GM21723 (cell line): ENCODE measurements at regions not wholly inside any gene's neighbourhood (a gene's known extent, or its start where the extent isn't known, plus 50 kb on each side); places are given as distances from the start of the nearest gene placed in this dataset.

Source experiments
- ATAC-seq: cut with Tn5 transposase; IDR thresholded peaks from one replicate; pipeline ENCODE4 v1.9.1; 2021; ENCODE audit warnings: mild to moderate bottlenecking, moderate library complexity; ENCODE audit not compliant: unreplicated experiment

GRCh38 chr16:50469744-50470321 is 78.4 kb upstream of the NKD1 start:
- no peak for ATAC-seq

GRCh38 chr16:50469121-50469743 is 79.0 kb upstream of the NKD1 start:
- ATAC-seq: no peak

GRCh38 chr16:50468749-50469078 is 79.5 kb upstream of the NKD1 start:
- ATAC-seq: no peak

GRCh38 chr16:50467943-50468748 is 80.0 kb upstream of the NKD1 start:
- no peak for ATAC-seq

- no peak for ATAC-seq
These were observed 80.6 kb upstream of the NKD1 start for GRCh38 chr16:50467559-50467942.

DNA sequence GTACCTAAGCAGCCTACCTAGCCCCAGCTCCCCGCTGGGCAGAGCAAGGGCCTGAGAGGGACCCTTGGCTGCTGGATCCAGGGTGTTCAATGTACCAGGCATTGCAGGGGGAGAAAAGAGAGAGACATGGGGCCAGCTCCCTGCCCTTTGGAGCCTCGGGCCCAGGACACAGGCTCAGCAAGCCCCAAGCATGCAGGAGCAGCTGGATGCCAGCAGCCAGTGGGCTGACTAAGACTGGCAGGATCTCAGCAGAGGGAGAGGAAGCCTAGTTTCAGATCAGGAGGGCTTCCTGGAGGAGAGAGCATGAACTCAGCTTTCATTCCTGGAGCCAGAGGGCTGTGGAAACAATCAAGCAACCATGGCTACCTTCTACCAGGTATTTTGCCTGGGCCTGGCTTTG is 82.0 kb upstream of the NKD1 start:
- no peak for ATAC-seq

DNA sequence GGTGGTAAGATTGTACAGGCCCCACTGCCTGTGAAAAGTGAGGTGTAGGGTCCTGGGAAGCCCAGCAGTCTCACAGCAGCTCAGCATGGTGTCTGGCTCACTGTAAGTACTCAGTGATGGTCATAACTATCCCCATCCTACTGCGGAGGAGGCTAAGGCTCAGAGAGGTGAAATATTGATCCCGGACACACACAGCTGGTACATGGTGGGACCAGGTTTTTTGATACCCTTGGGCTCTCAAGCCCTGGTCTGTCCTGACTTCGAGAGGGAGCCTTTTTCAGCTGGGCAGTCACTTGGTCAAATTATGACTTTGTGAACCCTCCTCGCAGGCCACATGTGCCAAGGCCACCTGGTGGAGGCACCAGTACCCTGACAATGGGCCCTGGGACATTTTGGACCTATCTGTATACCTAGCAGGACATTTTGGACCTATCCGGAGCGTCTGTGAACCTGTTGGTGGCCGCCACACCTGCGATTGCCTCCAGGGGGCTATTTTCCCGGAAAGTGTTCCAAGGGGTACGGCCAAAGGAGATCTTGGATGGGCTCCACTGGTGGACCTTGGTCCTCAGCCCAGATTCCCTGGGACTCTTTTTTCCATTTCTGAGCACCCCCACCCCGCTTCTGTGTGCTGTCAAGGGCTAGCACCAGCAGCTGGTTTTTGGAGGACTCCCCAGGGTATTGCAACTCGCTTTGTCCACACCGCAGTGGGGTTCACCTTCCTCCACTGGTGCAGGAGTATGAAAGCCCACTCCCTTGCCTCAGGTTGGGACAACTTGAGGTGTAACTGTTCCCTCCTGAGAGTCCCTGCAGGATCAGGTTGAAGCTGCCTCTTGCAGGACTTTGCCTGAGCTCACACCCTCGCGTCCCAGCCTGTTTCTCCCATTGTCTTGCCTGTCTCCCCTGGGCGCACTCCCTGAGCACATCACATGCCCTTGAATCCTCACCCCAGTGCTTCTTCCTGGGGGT is 83.6 kb upstream of the NKD1 start:
- ATAC-seq: no peak

DNA sequence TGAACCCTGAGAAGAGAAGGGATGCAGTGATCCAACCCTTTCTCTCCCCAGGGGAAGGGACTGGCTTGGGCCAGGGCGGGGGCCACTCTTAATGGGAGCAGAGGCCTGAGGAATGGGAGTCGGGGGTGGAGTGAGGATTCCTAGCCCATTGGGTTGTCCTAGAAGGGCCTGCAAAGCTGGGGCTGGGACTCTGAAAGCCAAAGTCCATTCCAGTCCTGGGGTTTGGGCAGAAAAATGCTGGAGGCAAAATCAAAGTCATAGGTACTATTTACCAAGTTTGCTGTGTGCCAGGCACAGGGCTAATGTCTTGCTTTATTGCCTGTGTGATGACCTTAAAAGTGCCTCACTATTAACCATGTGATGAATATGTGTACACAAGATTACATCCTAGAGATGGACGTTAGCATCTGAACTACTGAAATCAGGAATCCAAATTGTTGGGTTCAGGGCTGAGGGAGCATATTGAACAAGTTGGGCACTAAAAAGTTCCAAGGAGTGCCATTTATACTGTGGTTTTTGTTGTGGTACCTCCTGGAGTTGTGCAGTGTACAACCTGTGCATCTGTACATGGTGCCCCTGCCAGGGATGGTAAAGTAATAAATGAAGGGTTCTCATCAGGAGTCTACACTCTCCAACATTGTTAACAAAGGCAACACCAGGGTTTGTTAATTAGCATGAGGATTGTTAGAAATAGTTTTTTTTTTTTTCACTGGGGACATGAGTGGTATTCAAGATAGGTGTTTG is 84.4 kb upstream of the NKD1 start:
- ATAC-seq: no peak

DNA sequence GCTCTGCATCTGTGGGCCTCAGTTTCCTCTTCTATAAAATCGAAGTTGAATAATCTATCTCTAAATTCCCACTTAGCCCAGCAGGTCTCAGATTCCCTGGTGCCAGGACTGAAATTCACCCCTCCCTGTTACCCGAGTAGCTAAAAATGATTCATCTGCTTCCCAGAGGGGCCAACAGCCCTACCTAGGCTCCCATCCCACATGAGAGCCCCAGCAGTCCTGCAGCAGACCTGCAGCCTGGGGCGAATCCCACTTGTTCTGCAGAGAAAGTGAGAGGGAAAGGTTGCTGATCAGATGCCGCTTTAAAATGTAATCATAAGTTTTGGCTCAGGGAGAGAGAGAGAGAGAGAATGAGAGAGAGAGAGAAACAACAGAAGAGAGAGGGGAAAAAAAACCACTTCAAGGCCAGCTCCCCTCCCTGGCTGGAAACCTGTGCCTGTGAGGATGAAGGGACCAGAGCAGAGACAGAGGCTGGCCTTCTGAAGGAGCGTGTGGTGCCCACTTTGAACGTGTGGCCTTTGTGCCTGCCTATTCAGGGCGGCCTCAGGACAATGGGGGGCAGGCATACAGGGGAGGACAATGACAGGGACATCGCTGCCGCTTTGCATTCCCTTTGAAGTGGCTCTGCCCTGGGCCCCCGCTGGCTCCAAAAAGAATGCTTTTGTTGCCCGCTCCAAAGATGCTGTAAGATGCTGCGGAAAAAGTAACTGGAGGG is 85.2 kb upstream of the NKD1 start:
- ATAC-seq: no peak

DNA sequence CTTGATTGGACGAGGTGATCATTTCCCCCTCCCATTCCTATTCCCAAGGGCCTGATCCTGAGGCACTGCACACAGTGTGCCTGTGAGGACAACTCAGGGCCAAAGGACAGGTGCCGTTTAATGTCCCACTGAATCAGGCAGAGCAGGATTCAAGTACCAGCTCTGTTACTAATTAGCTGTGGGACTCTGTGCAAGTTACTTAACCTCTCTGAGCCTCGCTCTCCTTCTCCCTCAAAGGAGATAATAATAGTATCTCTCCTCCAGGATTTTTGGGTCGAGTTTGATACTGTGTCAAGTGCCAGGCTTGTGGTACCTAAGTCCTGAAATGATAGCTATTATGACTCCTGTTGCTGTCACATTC is 86.8 kb upstream of the NKD1 start:
- no peak for ATAC-seq

- ATAC-seq: no peak
These were observed 87.4 kb upstream of the NKD1 start for GRCh38 chr16:50460538-50461399.

DNA sequence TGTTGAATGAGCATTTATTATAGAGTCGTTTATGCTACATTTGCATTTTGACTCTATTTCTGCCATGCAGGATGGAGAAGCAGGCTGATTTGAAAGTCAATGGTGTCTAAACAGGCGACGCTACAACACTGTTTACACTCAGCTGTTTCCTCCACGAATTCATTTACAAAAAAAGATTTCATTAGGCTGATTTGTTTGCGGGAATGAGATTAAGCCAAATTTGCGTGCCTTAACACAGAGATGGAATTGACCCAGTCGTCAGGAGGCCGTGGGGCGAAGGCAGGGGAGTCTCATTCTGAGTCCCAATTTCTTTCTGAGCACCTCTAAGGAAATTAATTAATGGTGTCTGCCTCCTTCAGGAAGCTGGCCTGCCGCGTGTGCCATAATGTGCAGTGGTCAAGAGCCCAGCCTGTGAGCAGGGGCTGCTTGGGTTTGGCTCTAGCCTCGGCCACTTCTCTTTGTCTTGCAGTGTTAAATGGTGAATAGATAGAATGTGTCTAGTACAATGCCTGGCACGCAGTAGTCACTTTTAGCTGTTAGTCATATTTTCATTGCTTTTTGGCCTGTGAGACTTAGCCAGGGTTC is 88.6 kb upstream of the NKD1 start:
- ATAC-seq: no peak

- ATAC-seq: no peak
These were observed 89.3 kb upstream of the NKD1 start for GRCh38 chr16:50458667-50459495.

DNA sequence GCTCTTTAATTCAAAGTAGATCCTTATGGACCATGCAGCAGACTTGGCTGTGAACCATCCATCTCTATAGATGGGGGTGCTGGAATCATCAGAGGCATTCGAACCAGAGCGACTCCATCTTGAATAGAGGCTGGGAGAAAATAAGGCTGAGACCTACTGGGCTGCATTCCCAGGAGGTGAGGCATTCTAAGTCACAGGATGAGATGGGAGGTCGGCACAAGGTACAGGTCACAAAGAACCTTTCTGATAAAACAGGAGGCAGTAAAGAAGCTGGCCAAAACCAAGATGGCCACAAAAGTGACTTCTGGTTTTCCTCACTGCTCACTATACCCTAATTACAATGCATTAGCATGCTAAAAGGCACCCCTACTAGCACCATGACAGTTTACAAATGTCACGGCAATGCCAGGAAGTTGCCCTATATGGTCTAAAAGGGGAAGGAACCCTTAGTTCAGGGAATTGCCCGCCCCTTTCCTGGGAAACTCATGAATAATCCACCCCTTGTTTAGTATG is 89.2 kb upstream of the BRD7 start:
- no peak for ATAC-seq

DNA sequence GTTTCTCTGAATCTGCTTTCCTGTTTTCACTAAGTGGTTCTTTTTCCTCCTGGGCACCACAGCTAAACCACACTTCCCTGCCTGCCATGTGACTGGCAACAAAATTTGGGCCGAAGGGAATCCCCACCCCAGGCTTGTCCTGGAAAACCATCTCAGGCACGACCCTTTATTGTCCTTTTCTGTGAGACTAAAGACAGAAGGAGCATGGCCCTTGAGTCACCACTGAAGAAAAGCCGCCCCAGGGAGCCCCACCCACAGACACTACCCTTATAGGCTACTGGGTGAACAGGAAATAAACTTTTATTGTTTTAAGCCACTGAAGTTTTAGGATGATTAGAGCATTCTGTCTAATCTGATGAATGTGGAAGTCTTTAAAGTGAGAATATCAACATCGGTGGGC is 88.6 kb upstream of the BRD7 start:
- no peak for ATAC-seq

DNA sequence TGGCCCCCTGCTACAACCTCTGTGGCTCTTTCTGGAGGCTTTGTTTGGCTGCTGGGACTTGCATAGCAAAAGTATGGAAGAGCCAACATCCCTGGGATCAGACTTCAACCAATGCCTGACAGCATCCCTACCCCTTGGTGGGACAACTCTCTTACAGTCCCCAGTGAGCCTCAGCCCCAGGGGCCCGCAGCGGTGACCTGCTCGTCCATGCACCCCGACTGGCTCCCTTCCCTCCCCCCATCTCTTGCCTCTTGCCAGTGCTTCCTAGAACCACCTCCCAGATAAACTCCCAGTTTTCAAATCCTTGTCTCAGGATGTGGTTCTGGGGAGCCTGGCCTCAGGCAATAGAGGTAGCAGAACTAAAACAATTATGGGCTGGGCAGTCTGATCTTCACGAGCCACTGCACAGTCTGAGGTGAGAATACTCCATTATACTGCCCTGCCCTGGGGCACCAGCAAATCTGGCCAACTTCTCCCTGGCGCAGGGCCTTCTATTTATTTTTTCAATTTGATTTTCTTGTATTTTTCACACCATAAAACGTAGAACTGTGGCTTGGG is 86.6 kb upstream of the BRD7 start:
- no peak for ATAC-seq

- ATAC-seq: no peak
These were observed 84.7 kb upstream of the BRD7 start for GRCh38 chr16:50453446-50453845.
